A549 (cell line): ENCODE measurements at regions not wholly inside any gene's neighbourhood (a gene's known extent, or its start where the extent isn't known, plus 50 kb on each side); places are given as distances from the start of the nearest gene placed in this dataset.

Experiments
- CTCF ChIP-seq: fragments of >200 bp; sonication (Bioruptor Twin); formaldehyde crosslinking; IDR thresholded peaks from 3 replicates; pipeline ENCODE4 v1.5.1; 2016
- E2F6 ChIP-seq: IDR thresholded peaks from 2 replicates; pipeline ENCODE4 v1.6.1; 2012; ENCODE audit warnings: low read depth, borderline replicate concordance
- ELK1 ChIP-seq: fragments of 150-350 bp; IDR thresholded peaks from 2 replicates; pipeline ENCODE4 v1.6.1; 2014; ENCODE audit warnings: low read depth, mild to moderate bottlenecking, low read length
- EP300 ChIP-seq, 2 experiments: fragments of >200 bp; sonication (Bioruptor Twin); formaldehyde crosslinking; IDR thresholded peaks; 2 replicates in 1 of 2; 3 replicates in 1 of 2; pipeline ENCODE4 v1.6.1; 2016 to 2017
- POLR2A ChIP-seq: IDR thresholded peaks from 2 replicates; pipeline ENCODE4 v1.6.1; 2012; ENCODE audit warnings: mild to moderate bottlenecking, low read length
- POLR2AphosphoS2 ChIP-seq: conservative IDR thresholded peaks from 2 replicates; pipeline ENCODE4 v1.6.1; 2012; ENCODE audit warnings: low read length, improper control_type of control experiment, inconsistent platforms
- REST ChIP-seq: fragments of 200-600 bp; sonication (generic); IDR thresholded peaks from 2 replicates; pipeline ENCODE4 v1.6.1; 2016; ENCODE audit warnings: antibody characterized with exemption, mild to moderate bottlenecking, moderate library complexity
- SREBF2 ChIP-seq: fragments of 450-650 bp; IDR thresholded peaks from 2 replicates; pipeline ENCODE4 v1.6.1; 2014; ENCODE audit warnings: mild to moderate bottlenecking, moderate library complexity

DNA sequence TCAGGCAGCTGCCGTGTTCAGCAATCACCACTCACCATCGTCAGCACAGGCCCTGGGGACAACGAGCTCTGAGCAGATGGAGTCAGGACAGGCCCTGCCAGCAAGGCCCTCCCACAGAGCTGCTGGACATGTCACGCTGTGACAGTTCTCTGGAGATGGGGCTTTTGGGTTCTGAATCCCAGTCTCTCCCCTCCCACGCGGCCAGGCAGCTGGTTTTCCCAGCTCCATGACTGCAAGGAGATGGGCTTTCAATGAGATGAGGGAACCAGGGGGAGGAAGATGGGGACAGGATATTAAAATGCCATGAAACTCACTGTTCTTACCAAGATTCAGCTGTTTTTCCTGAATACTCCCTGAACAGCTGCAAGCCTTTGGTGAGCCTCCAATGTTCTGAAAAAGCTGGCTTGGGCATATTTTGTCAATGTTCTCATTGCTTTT, 305.9 kb downstream of the BRD1 start:
- no peak for TF ChIP-seq ELK1
- TF ChIP-seq POLR2AphosphoS2 = no peak
- TF ChIP-seq EP300 (IDR thresholded peaks at IDR 0.05) = no peak
- no peak for TF ChIP-seq POLR2A
- no peak for TF ChIP-seq REST
- TF ChIP-seq SREBF2 = no peak
- TF ChIP-seq CTCF = no peak
- TF ChIP-seq E2F6 = no peak
